Neural crest cell (in vitro differentiated cells): ENCODE measurements at regions not wholly inside any gene's neighbourhood (a gene's known extent, or its start where the extent isn't known, plus 50 kb on each side); places are given as distances from the start of the nearest gene placed in this dataset.

Source experiments
- DNase-seq: peaks from one replicate; pipeline ENCODE4 v3.0.0; 2021; ENCODE audit warnings: low read depth, mixed read lengths, low spot score
- H3K27ac Mint-ChIP-seq: one replicate; pipeline ENCODE4 v1.8.0; 2021; ENCODE audit warnings: mild to moderate bottlenecking, mixed read lengths; ENCODE audit not compliant: unreplicated experiment
- H3K27me3 Mint-ChIP-seq: 2 replicates; pipeline ENCODE4 v1.8.0; 2021; ENCODE audit warnings: low read depth, mild to moderate bottlenecking, mixed read lengths
- H3K36me3 Mint-ChIP-seq: 2 replicates; pipeline ENCODE4 v1.8.0; 2021; ENCODE audit warnings: low read depth, mild to moderate bottlenecking, mixed read lengths
- H3K4me1 Mint-ChIP-seq: 2 replicates; pipeline ENCODE4 v1.8.0; 2021; ENCODE audit warnings: mixed read lengths
- H3K4me3 Mint-ChIP-seq: one replicate; pipeline ENCODE4 v1.8.0; 2021; ENCODE audit warnings: mild to moderate bottlenecking, mixed read lengths
- H3K9me3 Mint-ChIP-seq: 2 replicates; pipeline ENCODE4 v1.8.0; 2021; ENCODE audit warnings: mixed read lengths
- CTCF ChIP-seq: fragments of 200-600 bp; sonication (generic); conservative IDR thresholded peaks from 2 replicates; pipeline ENCODE4 v1.5.0; 2021; ENCODE audit warnings: antibody characterized with exemption, mild to moderate bottlenecking

- no peaks in the 10 kb centered on the region for H3K36me3 Mint-ChIP-seq
- peaks cover 35% of the 10 kb centered on the region for H3K4me1 Mint-ChIP-seq
- TF ChIP-seq CTCF, result no peak
- peaks cover 3% of the 10 kb centered on the region for H3K27me3 Mint-ChIP-seq
- DNase-seq, result peak; percentile 9
- peaks cover 5% of the 10 kb centered on the region for H3K9me3 Mint-ChIP-seq
- H3K4me3 Mint-ChIP-seq, result no peak overlapping the region
- peak overlapping the region; percentile 84 for H3K27ac Mint-ChIP-seq
Measured at GRCh38 chr1:4978660-4979390, 324.4 kb downstream of the AJAP1 start.

GRCh38 chr1:4977701-4978100 is 323.3 kb downstream of the AJAP1 start:
- H3K27ac Mint-ChIP-seq, result no peak overlapping the region
- peaks cover 5% of the 10 kb centered on the region for H3K9me3 Mint-ChIP-seq
- H3K4me3 Mint-ChIP-seq, result no peak overlapping the region
- no peaks in the 10 kb centered on the region for H3K36me3 Mint-ChIP-seq
- no peaks in the 10 kb centered on the region for H3K27me3 Mint-ChIP-seq
- peaks cover 35% of the 10 kb centered on the region for H3K4me1 Mint-ChIP-seq
- no peak for DNase-seq
- no peak for TF ChIP-seq CTCF

- no peak overlapping the region for H3K27ac Mint-ChIP-seq
- H3K27me3 Mint-ChIP-seq, result no peaks in the 10 kb centered on the region
- no peak for TF ChIP-seq CTCF
- H3K4me1 Mint-ChIP-seq, result peaks cover 35% of the 10 kb centered on the region
- H3K4me3 Mint-ChIP-seq, result no peak overlapping the region
- no peaks in the 10 kb centered on the region for H3K36me3 Mint-ChIP-seq
- no peak for DNase-seq
- H3K9me3 Mint-ChIP-seq, result peaks cover 1% of the 10 kb centered on the region
Measured at GRCh38 chr1:4976859-4977440, 322.5 kb downstream of the AJAP1 start.

- H3K4me1 Mint-ChIP-seq, result peaks cover 33% of the 10 kb centered on the region
- H3K36me3 Mint-ChIP-seq, result no peaks in the 10 kb centered on the region
- no peak for DNase-seq
- no peak for TF ChIP-seq CTCF
- H3K27ac Mint-ChIP-seq, result no peak overlapping the region
- no peak overlapping the region for H3K4me3 Mint-ChIP-seq
- no peaks in the 10 kb centered on the region for H3K9me3 Mint-ChIP-seq
- no peaks in the 10 kb centered on the region for H3K27me3 Mint-ChIP-seq
Measured at GRCh38 chr1:4975856-4976255, 321.4 kb downstream of the AJAP1 start.

- DNase-seq, result no peak
- Mint-ChIP-seq H3K9me3 (no peaks in the 10 kb centered on the region), H3K4me1 (peaks cover 28% of the 10 kb centered on the region), H3K27me3 (no peaks in the 10 kb centered on the region), H3K4me3 (no peak overlapping the region), H3K36me3 (no peaks in the 10 kb centered on the region), H3K27ac (no peak overlapping the region)
- no peak for TF ChIP-seq CTCF
Measured at GRCh38 chr1:4974981-4975685, 320.7 kb downstream of the AJAP1 start.
